ENCODE measurements at regions not wholly inside any gene's neighbourhood (a gene's known extent, or its start where the extent isn't known, plus 50 kb on each side); places are given as distances from the start of the nearest gene placed in this dataset.

DNA sequence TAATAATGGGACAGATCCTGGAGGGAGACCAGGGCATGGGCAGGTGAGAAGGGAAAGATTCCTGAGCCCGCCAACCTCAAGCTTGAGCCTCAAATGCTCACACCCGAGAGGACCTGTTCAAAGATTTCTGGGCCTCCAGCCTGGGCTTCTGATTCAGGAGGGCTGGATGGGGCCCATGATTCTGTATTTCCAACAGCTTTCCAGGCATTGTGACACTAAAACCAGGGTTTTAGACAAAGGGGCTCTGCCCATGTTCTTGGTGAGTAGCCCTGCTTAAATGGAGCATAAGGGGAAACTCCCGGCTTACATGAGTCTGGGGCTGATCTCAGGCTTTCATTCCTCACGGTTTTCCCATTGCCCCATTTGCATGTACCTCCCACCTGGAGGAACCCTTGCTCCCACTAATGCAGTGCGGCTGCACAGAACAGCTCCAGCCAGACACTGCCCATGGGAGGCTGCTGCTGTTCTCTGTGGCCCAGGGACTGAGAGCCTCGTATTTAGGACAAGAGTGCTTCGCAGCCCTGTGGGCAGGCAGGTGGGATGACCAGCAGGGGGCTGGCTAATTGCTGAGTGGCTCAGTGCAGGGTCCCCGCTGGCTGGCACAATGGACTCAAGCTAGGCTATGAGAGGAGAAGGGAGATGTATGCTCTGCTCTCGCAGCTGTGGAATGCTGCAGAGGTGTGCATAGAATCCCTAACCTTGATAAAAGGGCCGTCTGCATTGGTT, 135.3 kb upstream of the COBL start:
- FAIRE-seq (no peak), DNase-seq (ENCODE audit: low read depth) (no peak)
- no peak overlapping the region for H3K4me3 ChIP-seq (ENCODE audit: insufficient read depth, low read depth, low read length)
- Mint-ChIP-seq H3K9me3 (ENCODE audit: unreplicated experiment) (no peaks in the 10 kb centered on the region), H3K27ac (ENCODE audit: unreplicated experiment) (no peak overlapping the region), H3K36me3 (ENCODE audit: low read depth, unreplicated experiment) (no peaks in the 10 kb centered on the region), H3K27me3 (ENCODE audit: low read depth, unreplicated experiment) (no peaks in the 10 kb centered on the region), H3K4me3 (ENCODE audit: unreplicated experiment) (no peak overlapping the region), H3K4me1 (ENCODE audit: low read depth, unreplicated experiment) (no peaks in the 10 kb centered on the region)
- no peaks in the 10 kb centered on the region for H3K4me1 ChIP-seq (ENCODE audit: insufficient read depth, low read length)
- H3K36me3 ChIP-seq (ENCODE audit: insufficient read depth, low read length), result no peaks in the 10 kb centered on the region
- no peaks in the 10 kb centered on the region for H4K20me1 ChIP-seq (ENCODE audit: insufficient read depth, low read length)
- no peak overlapping the region for H2AFZ ChIP-seq (ENCODE audit: low read depth, low read length)
- H3K79me2 ChIP-seq (ENCODE audit: insufficient read depth, low read length), result no peaks in the 10 kb centered on the region
- H3K9ac ChIP-seq (ENCODE audit: low read length), result no peak overlapping the region
- no peak overlapping the region for H3K4me2 ChIP-seq (ENCODE audit: low read length)
- no peaks in the 10 kb centered on the region for H3K27me3 ChIP-seq (ENCODE audit: insufficient read depth, low read length)
- H3K9me3 ChIP-seq (ENCODE audit: insufficient read depth, low read depth, low read length), result no peaks in the 10 kb centered on the region
- H3K27ac ChIP-seq (ENCODE audit: low read depth, low read length), result no peak overlapping the region
- TF ChIP-seq CTCF (IDR thresholded peaks at IDR 0.05; ENCODE audit: insufficient read depth, low read depth, low read length) (no peak), EZH2 (IDR thresholded peaks at IDR 0.05; ENCODE audit: insufficient read depth, low read length) (no peak)

- TF ChIP-seq EZH2 (IDR thresholded peaks at IDR 0.05; ENCODE audit: insufficient read depth, low read length) (no peak), CTCF (IDR thresholded peaks at IDR 0.05; ENCODE audit: insufficient read depth, low read depth, low read length) (no peak)
- H3K4me3 Mint-ChIP-seq (ENCODE audit: unreplicated experiment), result no peak overlapping the region
- no peak overlapping the region for H3K4me2 ChIP-seq (ENCODE audit: low read length)
- no peaks in the 10 kb centered on the region for H3K4me1 Mint-ChIP-seq (ENCODE audit: low read depth, unreplicated experiment)
- no peaks in the 10 kb centered on the region for H3K9me3 ChIP-seq (ENCODE audit: insufficient read depth, low read depth, low read length)
- no peaks in the 10 kb centered on the region for H3K79me2 ChIP-seq (ENCODE audit: insufficient read depth, low read length)
- H3K27ac ChIP-seq (ENCODE audit: low read depth, low read length), result no peak overlapping the region
- H3K9ac ChIP-seq (ENCODE audit: low read length), result no peak overlapping the region
- H3K9me3 Mint-ChIP-seq (ENCODE audit: unreplicated experiment), result no peaks in the 10 kb centered on the region
- no peak overlapping the region for H2AFZ ChIP-seq (ENCODE audit: low read depth, low read length)
- DNase-seq (ENCODE audit: low read depth) (no peak), FAIRE-seq (no peak)
- no peaks in the 10 kb centered on the region for H3K27me3 ChIP-seq (ENCODE audit: insufficient read depth, low read length)
- H4K20me1 ChIP-seq (ENCODE audit: insufficient read depth, low read length), result no peaks in the 10 kb centered on the region
- H3K4me1 ChIP-seq (ENCODE audit: insufficient read depth, low read length), result no peaks in the 10 kb centered on the region
- H3K36me3 Mint-ChIP-seq (ENCODE audit: low read depth, unreplicated experiment), result no peaks in the 10 kb centered on the region
- no peak overlapping the region for H3K4me3 ChIP-seq (ENCODE audit: insufficient read depth, low read depth, low read length)
- no peaks in the 10 kb centered on the region for H3K36me3 ChIP-seq (ENCODE audit: insufficient read depth, low read length)
- H3K27ac Mint-ChIP-seq (ENCODE audit: unreplicated experiment), result no peak overlapping the region
- H3K27me3 Mint-ChIP-seq (ENCODE audit: low read depth, unreplicated experiment), result no peaks in the 10 kb centered on the region
These were observed 133.9 kb upstream of the COBL start for GRCh38 chr7:51450541-51450940.

- H3K27me3 ChIP-seq (ENCODE audit: insufficient read depth, low read length), result no peaks in the 10 kb centered on the region
- no peak overlapping the region for H3K4me2 ChIP-seq (ENCODE audit: low read length)
- DNase-seq (ENCODE audit: low read depth) (no peak), FAIRE-seq (no peak)
- H3K79me2 ChIP-seq (ENCODE audit: insufficient read depth, low read length), result no peaks in the 10 kb centered on the region
- H3K4me1 ChIP-seq (ENCODE audit: insufficient read depth, low read length), result no peaks in the 10 kb centered on the region
- no peaks in the 10 kb centered on the region for H3K9me3 ChIP-seq (ENCODE audit: insufficient read depth, low read depth, low read length)
- H3K36me3 ChIP-seq (ENCODE audit: insufficient read depth, low read length), result no peaks in the 10 kb centered on the region
- Mint-ChIP-seq H3K4me3 (ENCODE audit: unreplicated experiment) (no peak overlapping the region), H3K9me3 (ENCODE audit: unreplicated experiment) (peaks cover 10% of the 10 kb centered on the region), H3K27ac (ENCODE audit: unreplicated experiment) (no peak overlapping the region), H3K4me1 (ENCODE audit: low read depth, unreplicated experiment) (no peaks in the 10 kb centered on the region), H3K36me3 (ENCODE audit: low read depth, unreplicated experiment) (no peaks in the 10 kb centered on the region), H3K27me3 (ENCODE audit: low read depth, unreplicated experiment) (no peaks in the 10 kb centered on the region)
- H3K9ac ChIP-seq (ENCODE audit: low read length), result no peak overlapping the region
- H3K27ac ChIP-seq (ENCODE audit: low read depth, low read length), result no peak overlapping the region
- H4K20me1 ChIP-seq (ENCODE audit: insufficient read depth, low read length), result no peaks in the 10 kb centered on the region
- H2AFZ ChIP-seq (ENCODE audit: low read depth, low read length), result no peak overlapping the region
- no peak overlapping the region for H3K4me3 ChIP-seq (ENCODE audit: insufficient read depth, low read depth, low read length)
- no peak for TF ChIP-seq CTCF (IDR thresholded peaks at IDR 0.05; ENCODE audit: insufficient read depth, low read depth, low read length)
- no peak for TF ChIP-seq EZH2 (IDR thresholded peaks at IDR 0.05; ENCODE audit: insufficient read depth, low read length)
These were observed 130.2 kb upstream of the COBL start for GRCh38 chr7:51446785-51447184.

Data from astrocyte (in vitro differentiated cells and primary cell).